ENCODE measurements at regions not wholly inside any gene's neighbourhood (a gene's known extent, or its start where the extent isn't known, plus 50 kb on each side); places are given as distances from the start of the nearest gene placed in this dataset.

DNA sequence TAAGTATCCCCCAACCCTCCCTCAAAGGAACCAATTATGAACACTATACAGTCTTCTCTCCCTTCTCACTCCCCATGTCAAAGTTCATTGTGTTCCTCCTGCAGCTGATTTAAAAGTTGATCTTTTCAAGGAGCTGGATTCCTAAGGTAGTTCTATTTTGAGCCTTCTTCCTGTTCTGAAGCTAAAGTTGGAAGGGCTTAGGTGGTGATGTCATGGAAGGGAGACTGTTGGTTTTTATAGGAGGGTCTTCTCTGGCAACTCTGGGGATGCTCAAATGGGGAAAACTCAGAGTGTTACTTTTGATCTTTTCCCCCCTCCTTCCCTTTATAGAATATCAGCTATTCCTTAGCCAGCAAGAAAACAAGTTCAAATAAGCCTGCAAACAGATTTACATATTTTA, 83.0 kb upstream of the AK4 start:
- Histone ChIP-seq H3K4me3 (ENCODE audit: low read depth, low read length) (no peak overlapping the region), H3K9me3 (ENCODE audit: severe bottlenecking) (no peaks in the 10 kb centered on the region), H3K27ac (no peak overlapping the region), H3K36me3 (peaks cover 10% of the 10 kb centered on the region; the same call in 1 of the 2 replicates), H3K27me3 (ENCODE audit: insufficient read depth, low read depth, severe bottlenecking) (no peaks in the 10 kb centered on the region)
- no peak for DNase-seq
- TF ChIP-seq, protein P1, sequence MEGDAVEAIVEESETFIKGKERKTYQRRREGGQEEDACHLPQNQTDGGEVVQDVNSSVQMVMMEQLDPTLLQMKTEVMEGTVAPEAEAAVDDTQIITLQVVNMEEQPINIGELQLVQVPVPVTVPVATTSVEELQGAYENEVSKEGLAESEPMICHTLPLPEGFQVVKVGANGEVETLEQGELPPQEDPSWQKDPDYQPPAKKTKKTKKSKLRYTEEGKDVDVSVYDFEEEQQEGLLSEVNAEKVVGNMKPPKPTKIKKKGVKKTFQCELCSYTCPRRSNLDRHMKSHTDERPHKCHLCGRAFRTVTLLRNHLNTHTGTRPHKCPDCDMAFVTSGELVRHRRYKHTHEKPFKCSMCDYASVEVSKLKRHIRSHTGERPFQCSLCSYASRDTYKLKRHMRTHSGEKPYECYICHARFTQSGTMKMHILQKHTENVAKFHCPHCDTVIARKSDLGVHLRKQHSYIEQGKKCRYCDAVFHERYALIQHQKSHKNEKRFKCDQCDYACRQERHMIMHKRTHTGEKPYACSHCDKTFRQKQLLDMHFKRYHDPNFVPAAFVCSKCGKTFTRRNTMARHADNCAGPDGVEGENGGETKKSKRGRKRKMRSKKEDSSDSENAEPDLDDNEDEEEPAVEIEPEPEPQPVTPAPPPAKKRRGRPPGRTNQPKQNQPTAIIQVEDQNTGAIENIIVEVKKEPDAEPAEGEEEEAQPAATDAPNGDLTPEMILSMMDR (IDR thresholded peaks at IDR 0.05; ENCODE audit: low read depth, low read length), result no peak

DNA sequence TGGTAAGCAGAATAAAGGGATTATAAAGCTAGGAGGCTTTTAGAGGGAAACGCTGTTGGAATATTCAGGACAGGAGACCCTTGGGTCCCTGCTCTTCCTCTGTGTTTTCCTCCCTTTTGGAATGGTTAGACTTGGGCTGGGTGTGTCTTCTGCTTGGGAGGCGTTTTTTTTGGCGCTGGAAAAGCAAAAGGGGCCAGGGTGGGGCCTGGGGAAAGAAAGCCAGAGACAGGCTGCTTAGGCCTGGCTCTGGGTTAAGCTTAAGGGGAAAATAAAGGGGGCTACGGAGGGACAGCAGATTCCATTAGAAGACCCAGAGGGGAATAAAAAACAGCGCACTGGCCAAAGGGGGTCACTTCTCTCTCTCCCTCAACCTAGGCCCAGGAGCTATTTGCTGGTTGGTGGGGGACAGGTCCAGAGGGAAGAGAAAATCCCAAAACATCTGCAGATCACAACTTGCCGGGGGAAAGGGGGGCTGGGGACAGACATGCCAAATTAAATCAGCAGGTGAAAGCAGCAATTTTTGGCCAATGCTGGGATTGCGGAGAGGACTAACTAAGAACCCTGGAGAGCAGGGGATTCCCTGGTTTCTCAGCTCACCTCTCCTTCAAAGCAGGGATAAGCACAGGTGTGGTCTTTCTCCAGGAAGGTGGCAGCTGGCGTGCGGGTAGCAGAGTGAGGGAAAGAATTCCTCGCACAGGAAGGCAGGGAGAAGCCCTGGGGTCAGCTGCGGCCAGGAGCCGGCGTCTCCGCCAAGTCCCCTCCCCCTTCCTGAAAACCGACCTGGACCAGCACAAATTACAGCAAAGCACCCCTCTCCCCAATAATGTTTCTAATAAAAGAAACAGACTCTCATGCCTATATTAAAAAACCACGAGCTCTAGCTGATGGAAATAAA, 82.2 kb upstream of the AK4 start:
- H3K27ac ChIP-seq, result peak overlapping the region; percentile 89
- peak; percentile 77 for DNase-seq
- H3K36me3 ChIP-seq, result peaks cover 10% of the 10 kb centered on the region; the same call in 1 of the 2 replicates
- TF ChIP-seq, protein P1 (IDR thresholded peaks at IDR 0.05; ENCODE audit: low read depth, low read length), result no peak
- no peaks in the 10 kb centered on the region for H3K27me3 ChIP-seq (ENCODE audit: insufficient read depth, low read depth, severe bottlenecking)
- peak overlapping the region; percentile 71 for H3K4me3 ChIP-seq (ENCODE audit: low read depth, low read length)
- H3K9me3 ChIP-seq (ENCODE audit: severe bottlenecking), result no peaks in the 10 kb centered on the region

DNA sequence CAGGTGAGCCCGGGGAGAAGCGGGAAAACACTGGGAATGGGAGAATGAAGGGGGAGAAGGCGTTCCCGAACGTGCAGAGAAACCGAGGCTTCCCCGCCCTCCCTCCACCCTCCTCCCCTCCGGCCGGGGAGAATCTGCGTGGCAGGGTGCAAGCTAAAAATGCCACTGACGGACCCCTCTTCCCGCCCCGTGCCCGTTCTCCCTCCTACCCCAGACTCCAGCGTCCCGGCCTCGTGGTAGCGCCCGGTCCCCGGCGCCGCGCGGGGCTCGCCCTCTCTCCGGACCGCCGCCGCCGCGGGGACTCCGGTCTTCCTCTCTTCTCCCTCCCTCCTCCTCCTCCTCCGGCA, 81.6 kb upstream of the AK4 start:
- Histone ChIP-seq H3K36me3 (peaks cover 10% of the 10 kb centered on the region; the same call in 1 of the 2 replicates), H3K27me3 (ENCODE audit: insufficient read depth, low read depth, severe bottlenecking) (no peaks in the 10 kb centered on the region), H3K27ac (peak overlapping the region; percentile 89), H3K4me3 (ENCODE audit: low read depth, low read length) (peak overlapping the region; percentile 71), H3K9me3 (ENCODE audit: severe bottlenecking) (no peaks in the 10 kb centered on the region)
- TF ChIP-seq, protein P1 (IDR thresholded peaks at IDR 0.05; ENCODE audit: low read depth, low read length), result no peak
- DNase-seq, result no peak

DNA sequence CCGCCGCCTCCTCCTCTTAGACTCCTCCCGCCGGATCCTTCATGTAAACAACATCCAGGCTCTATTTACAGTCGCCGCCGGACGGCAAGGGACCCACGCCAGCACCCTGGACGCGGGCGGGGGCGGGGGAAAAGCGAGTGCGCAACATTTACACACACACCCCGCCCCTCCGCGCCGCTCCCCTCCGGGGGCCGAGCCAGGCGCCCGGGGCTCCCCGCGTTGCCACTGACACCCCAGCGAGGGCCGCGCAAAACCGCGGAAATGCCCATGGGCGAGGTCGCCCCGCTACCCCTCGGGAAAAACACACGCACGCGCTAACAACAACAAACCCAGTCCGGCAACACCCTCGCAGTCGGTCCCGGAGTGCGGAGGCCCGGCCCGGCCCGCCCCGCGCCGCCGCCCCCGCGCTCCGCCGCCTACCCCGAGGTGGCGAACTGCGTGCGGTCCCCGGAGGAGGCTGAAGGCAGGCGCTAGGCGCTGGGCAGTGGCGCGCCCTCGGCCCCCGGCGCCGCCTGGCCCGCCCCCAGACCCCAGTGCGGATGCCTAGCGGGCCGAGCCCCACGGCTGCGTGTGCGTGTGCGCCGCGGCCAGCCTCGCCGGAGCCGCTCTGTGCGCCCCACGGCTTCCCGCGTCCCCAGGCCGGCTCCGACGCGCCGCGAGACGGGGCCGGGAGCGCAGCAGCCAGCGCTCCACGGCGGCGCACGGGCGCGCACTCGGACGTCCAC, 81.1 kb upstream of the AK4 start:
- peaks cover 10% of the 10 kb centered on the region; the same call in 1 of the 2 replicates for H3K36me3 ChIP-seq
- H3K27me3 ChIP-seq (ENCODE audit: insufficient read depth, low read depth, severe bottlenecking), result no peaks in the 10 kb centered on the region
- TF ChIP-seq, protein P1 (IDR thresholded peaks at IDR 0.05; ENCODE audit: low read depth, low read length), result no peak
- peak overlapping the region; percentile 71 for H3K4me3 ChIP-seq (ENCODE audit: low read depth, low read length)
- peak; percentile 76 for DNase-seq
- no peaks in the 10 kb centered on the region for H3K9me3 ChIP-seq (ENCODE audit: severe bottlenecking)
- H3K27ac ChIP-seq, result peak overlapping the region; percentile 89

DNA sequence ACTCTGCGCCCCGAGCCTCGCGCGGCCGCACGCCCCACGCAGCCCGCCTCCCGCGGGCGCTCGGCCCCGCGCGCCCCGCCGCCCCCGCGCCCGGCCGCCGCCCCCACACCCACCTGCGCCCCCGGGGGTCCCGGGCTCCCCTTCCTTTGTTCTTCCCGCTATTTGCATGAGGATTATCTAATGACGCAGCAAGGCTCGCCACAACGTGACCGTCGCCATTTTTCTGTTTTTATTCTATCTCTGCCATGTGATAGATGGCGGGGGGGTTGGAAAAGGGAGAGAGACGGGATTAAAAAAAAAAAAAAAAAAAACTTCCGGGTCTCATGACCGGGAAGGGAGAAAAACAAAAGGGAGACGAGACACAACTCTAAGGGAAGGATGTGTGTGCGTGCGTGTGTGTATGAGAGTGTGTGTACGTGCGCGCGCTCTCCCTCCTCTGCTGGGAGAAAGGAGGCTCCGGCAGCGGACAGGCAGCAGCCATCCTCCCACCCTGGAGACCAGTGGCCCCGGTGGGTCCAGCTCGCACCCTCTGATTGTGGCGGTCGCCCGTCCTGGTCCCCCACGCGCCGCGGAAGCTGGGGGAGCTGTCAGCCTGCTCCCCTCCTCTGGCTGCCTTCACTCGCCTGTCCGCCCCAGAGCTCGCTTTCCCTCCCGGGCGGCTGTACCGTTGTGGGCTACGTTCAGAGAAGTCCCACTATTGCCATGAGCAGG, 80.4 kb upstream of the AK4 start:
- Histone ChIP-seq H3K9me3 (ENCODE audit: severe bottlenecking) (no peaks in the 10 kb centered on the region), H3K4me3 (ENCODE audit: low read depth, low read length) (peak overlapping the region; percentile 93), H3K27me3 (ENCODE audit: insufficient read depth, low read depth, severe bottlenecking) (no peaks in the 10 kb centered on the region), H3K27ac (peak overlapping the region; percentile 89), H3K36me3 (peaks cover 10% of the 10 kb centered on the region; the same call in 1 of the 2 replicates)
- DNase-seq, result peak; percentile 81
- TF ChIP-seq, protein P1 (IDR thresholded peaks at IDR 0.05; ENCODE audit: low read depth, low read length), result no peak

Data from WERI-Rb-1 (cell line).